Activated CD4-positive, alpha-beta T cell treated with anti-CD3 and anti-CD28 coated beads, Interleukin-2, amount 50 U/mL, for 4 hours (primary cell): ENCODE measurements at regions not wholly inside any gene's neighbourhood (a gene's known extent, or its start where the extent isn't known, plus 50 kb on each side); places are given as distances from the start of the nearest gene placed in this dataset.

ENCODE experiments used
- DNase-seq, 2 experiments: peaks; one replicate each; pipeline ENCODE4 v3.0.0-alpha.2; 2020

- no peak for DNase-seq
Observed at GRCh38 chr2:8160959-8161358, 520.9 kb upstream of the ID2 start.

- no peak for DNase-seq
Observed at GRCh38 chr2:8162552-8162951, 519.3 kb upstream of the ID2 start.

- DNase-seq = no peak
Observed at GRCh38 chr2:8165550-8165949, 516.3 kb upstream of the ID2 start.

GRCh38 chr2:8168022-8168717 lies 513.7 kb upstream of the ID2 start:
- DNase-seq = no peak

GRCh38 chr2:8168876-8169424 lies 512.9 kb upstream of the ID2 start:
- DNase-seq = no peak

GRCh38 chr2:8169443-8169842 lies 512.4 kb upstream of the ID2 start:
- no peak for DNase-seq

- no peak for DNase-seq
Observed at GRCh38 chr2:8170552-8171327, 511.1 kb upstream of the ID2 start.

GRCh38 chr2:8171608-8172007 lies 510.2 kb upstream of the ID2 start:
- no peak for DNase-seq

- no peak for DNase-seq
Observed at GRCh38 chr2:8172661-8173060, 509.2 kb upstream of the ID2 start.

GRCh38 chr2:8174641-8175257 lies 507.1 kb upstream of the ID2 start:
- DNase-seq = no peak

GRCh38 chr2:8176887-8177286 lies 505.0 kb upstream of the ID2 start:
- DNase-seq = no peak

- no peak for DNase-seq
Observed at GRCh38 chr2:8177566-8177965, 504.3 kb upstream of the ID2 start.

GRCh38 chr2:8178911-8179310 lies 502.9 kb upstream of the ID2 start:
- no peak for DNase-seq

- no peak for DNase-seq
Observed at GRCh38 chr2:8189316-8189715, 492.5 kb upstream of the ID2 start.

GRCh38 chr2:8190279-8190678 lies 491.6 kb upstream of the ID2 start:
- no peak for DNase-seq

- no peak for DNase-seq
Observed at GRCh38 chr2:8191427-8191826, 490.4 kb upstream of the ID2 start.

- no peak for DNase-seq
Observed at GRCh38 chr2:8193146-8193545, 488.7 kb upstream of the ID2 start.

GRCh38 chr2:8193686-8194615 lies 487.9 kb upstream of the ID2 start:
- no peak for DNase-seq

GRCh38 chr2:8195784-8196183 lies 486.1 kb upstream of the ID2 start:
- no peak for DNase-seq

- no peak for DNase-seq
Observed at GRCh38 chr2:8196316-8196715, 485.5 kb upstream of the ID2 start.

GRCh38 chr2:8197101-8197500 lies 484.8 kb upstream of the ID2 start:
- no peak for DNase-seq

- no peak for DNase-seq
Observed at GRCh38 chr2:8197825-8198224, 484.0 kb upstream of the ID2 start.
